GM12892 (cell line): ENCODE measurements at regions not wholly inside any gene's neighbourhood (a gene's known extent, or its start where the extent isn't known, plus 50 kb on each side); places are given as distances from the start of the nearest gene placed in this dataset.
"Not testable (repeated sequence)": the region's sequence is repeated elsewhere in the genome, so short reads cannot be mapped to it uniquely, and the experiment has no call there.

ENCODE experiments used
- POLR2A ChIP-seq: IDR thresholded peaks from 2 replicates; pipeline ENCODE4 v1.6.1; 2011; ENCODE audit warnings: low read depth, low read length, control low read depth
- POLR2AphosphoS5 ChIP-seq: IDR thresholded peaks from 2 replicates; pipeline ENCODE4 v1.6.1; 2011; ENCODE audit warnings: low read depth, low read length, control low read depth

DNA sequence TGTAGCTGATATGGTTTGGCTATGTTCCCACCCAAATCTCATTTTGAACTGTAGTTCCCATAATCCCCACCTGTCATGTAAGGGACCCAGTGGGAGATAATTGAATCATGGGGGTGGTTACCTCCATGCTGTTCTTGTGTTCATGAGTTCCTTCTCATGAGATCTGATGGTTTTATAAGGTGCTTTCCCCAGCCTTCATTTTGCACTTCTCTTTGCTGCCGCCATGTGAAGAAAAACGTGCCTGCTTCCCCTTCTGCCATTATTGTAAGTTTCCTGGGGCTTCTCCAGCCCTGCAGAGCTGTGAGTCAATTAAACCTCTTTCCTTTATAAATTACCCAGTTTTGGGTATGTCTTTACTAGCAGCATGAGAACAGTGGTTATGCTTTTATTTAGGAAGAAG lies 741.6 kb upstream of the GJE1 start:
- TF ChIP-seq POLR2A, POLR2AphosphoS5: not testable (repeated sequence)
